Endothelial cell (in vitro differentiated cells): ENCODE measurements at regions not wholly inside any gene's neighbourhood (a gene's known extent, or its start where the extent isn't known, plus 50 kb on each side); places are given as distances from the start of the nearest gene placed in this dataset.
A peak's percentile ranks its signal among the peaks of the same experiment; 100 is the strongest.

Source experiments
- DNase-seq: peaks from one replicate; pipeline ENCODE4 v3.0.0; 2021; ENCODE audit warnings: low spot score
- H3K27ac Mint-ChIP-seq: one replicate; pipeline ENCODE4 v1.8.0; 2021; ENCODE audit warnings: mixed read lengths, inconsistent platforms; ENCODE audit not compliant: unreplicated experiment
- H3K27me3 Mint-ChIP-seq: one replicate; pipeline ENCODE4 v1.8.0; 2021; ENCODE audit warnings: mild to moderate bottlenecking, moderate library complexity, mixed read lengths, inconsistent platforms; ENCODE audit not compliant: unreplicated experiment
- H3K36me3 Mint-ChIP-seq: one replicate; pipeline ENCODE4 v1.8.0; 2021; ENCODE audit warnings: mild to moderate bottlenecking, low read depth, mixed read lengths, inconsistent platforms; ENCODE audit not compliant: unreplicated experiment
- H3K4me1 Mint-ChIP-seq: one replicate; pipeline ENCODE4 v1.8.0; 2021; ENCODE audit warnings: mild to moderate bottlenecking, mixed read lengths, inconsistent platforms; ENCODE audit not compliant: unreplicated experiment
- H3K4me3 Mint-ChIP-seq: one replicate; pipeline ENCODE4 v1.8.0; 2021; ENCODE audit warnings: mild to moderate bottlenecking, mixed read lengths, inconsistent platforms; ENCODE audit not compliant: unreplicated experiment
- H3K9me3 Mint-ChIP-seq: one replicate; pipeline ENCODE4 v1.8.0; 2021; ENCODE audit warnings: mixed read lengths, inconsistent platforms; ENCODE audit not compliant: unreplicated experiment
- CTCF ChIP-seq: fragments of 200-600 bp; sonication (generic); IDR thresholded peaks from one replicate; pipeline ENCODE4 v1.5.0; 2021; ENCODE audit warnings: antibody characterized with exemption; ENCODE audit not compliant: unreplicated experiment

GRCh38 chr6:40755046-40755681 is 168.0 kb upstream of the LRFN2 start:
- DNase-seq: no peak
- peaks cover 4% of the 10 kb centered on the region for H3K36me3 Mint-ChIP-seq
- H3K4me3 Mint-ChIP-seq: no peak overlapping the region
- no peak for TF ChIP-seq CTCF
- peaks cover 5% of the 10 kb centered on the region for H3K27me3 Mint-ChIP-seq
- peaks cover 8% of the 10 kb centered on the region for H3K4me1 Mint-ChIP-seq
- no peaks in the 10 kb centered on the region for H3K9me3 Mint-ChIP-seq
- no peak overlapping the region for H3K27ac Mint-ChIP-seq

- H3K27ac Mint-ChIP-seq: no peak overlapping the region
- H3K4me1 Mint-ChIP-seq: peaks cover 8% of the 10 kb centered on the region
- peaks cover 5% of the 10 kb centered on the region for H3K27me3 Mint-ChIP-seq
- H3K4me3 Mint-ChIP-seq: no peak overlapping the region
- peaks cover 4% of the 10 kb centered on the region for H3K36me3 Mint-ChIP-seq
- no peaks in the 10 kb centered on the region for H3K9me3 Mint-ChIP-seq
- no peak for TF ChIP-seq CTCF
- DNase-seq: no peak
Observed at GRCh38 chr6:40754461-40755045, 167.4 kb upstream of the LRFN2 start.

GRCh38 chr6:40753675-40754448 is 166.7 kb upstream of the LRFN2 start:
- Mint-ChIP-seq H3K27me3 (peaks cover 5% of the 10 kb centered on the region), H3K27ac (no peak overlapping the region), H3K4me1 (peaks cover 8% of the 10 kb centered on the region), H3K36me3 (peaks cover 4% of the 10 kb centered on the region), H3K9me3 (no peaks in the 10 kb centered on the region), H3K4me3 (peak overlapping the region; percentile 8)
- DNase-seq: no peak
- TF ChIP-seq CTCF: no peak

- peaks cover 5% of the 10 kb centered on the region for H3K27me3 Mint-ChIP-seq
- H3K9me3 Mint-ChIP-seq: no peaks in the 10 kb centered on the region
- TF ChIP-seq CTCF: no peak
- H3K27ac Mint-ChIP-seq: no peak overlapping the region
- H3K36me3 Mint-ChIP-seq: peaks cover 4% of the 10 kb centered on the region
- H3K4me3 Mint-ChIP-seq: no peak overlapping the region
- no peak for DNase-seq
- peaks cover 8% of the 10 kb centered on the region for H3K4me1 Mint-ChIP-seq
Observed at GRCh38 chr6:40753048-40753447, 165.9 kb upstream of the LRFN2 start.

GRCh38 chr6:40744835-40745234 is 157.7 kb upstream of the LRFN2 start:
- H3K36me3 Mint-ChIP-seq: no peaks in the 10 kb centered on the region
- H3K27me3 Mint-ChIP-seq: peaks cover 1% of the 10 kb centered on the region
- no peak for TF ChIP-seq CTCF
- H3K27ac Mint-ChIP-seq: no peak overlapping the region
- peaks cover 16% of the 10 kb centered on the region for H3K4me1 Mint-ChIP-seq
- no peaks in the 10 kb centered on the region for H3K9me3 Mint-ChIP-seq
- DNase-seq: no peak
- H3K4me3 Mint-ChIP-seq: no peak overlapping the region
